ENCODE measurements at regions not wholly inside any gene's neighbourhood (a gene's known extent, or its start where the extent isn't known, plus 50 kb on each side); places are given as distances from the start of the nearest gene placed in this dataset.

GRCh38 chr3:109864452-109864851 is 527.1 kb upstream of the DPPA4 start:
- TF ChIP-seq, protein P1, sequence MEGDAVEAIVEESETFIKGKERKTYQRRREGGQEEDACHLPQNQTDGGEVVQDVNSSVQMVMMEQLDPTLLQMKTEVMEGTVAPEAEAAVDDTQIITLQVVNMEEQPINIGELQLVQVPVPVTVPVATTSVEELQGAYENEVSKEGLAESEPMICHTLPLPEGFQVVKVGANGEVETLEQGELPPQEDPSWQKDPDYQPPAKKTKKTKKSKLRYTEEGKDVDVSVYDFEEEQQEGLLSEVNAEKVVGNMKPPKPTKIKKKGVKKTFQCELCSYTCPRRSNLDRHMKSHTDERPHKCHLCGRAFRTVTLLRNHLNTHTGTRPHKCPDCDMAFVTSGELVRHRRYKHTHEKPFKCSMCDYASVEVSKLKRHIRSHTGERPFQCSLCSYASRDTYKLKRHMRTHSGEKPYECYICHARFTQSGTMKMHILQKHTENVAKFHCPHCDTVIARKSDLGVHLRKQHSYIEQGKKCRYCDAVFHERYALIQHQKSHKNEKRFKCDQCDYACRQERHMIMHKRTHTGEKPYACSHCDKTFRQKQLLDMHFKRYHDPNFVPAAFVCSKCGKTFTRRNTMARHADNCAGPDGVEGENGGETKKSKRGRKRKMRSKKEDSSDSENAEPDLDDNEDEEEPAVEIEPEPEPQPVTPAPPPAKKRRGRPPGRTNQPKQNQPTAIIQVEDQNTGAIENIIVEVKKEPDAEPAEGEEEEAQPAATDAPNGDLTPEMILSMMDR (IDR thresholded peaks at IDR 0.05; ENCODE audit: poor library complexity, severe bottlenecking): no peak
- TF ChIP-seq EZH2 (IDR thresholded peaks at IDR 0.05; ENCODE audit: borderline replicate concordance, insufficient read depth, low read length, poor library complexity, severe bottlenecking) (no peak), RAD21 (conservative IDR thresholded peaks at IDR 0.05) (no peak), POLR2AphosphoS5 (IDR thresholded peaks at IDR 0.05) (no peak), MXI1 (conservative IDR thresholded peaks at IDR 0.05; ENCODE audit: poor library complexity, severe bottlenecking) (no peak), EP300 (conservative IDR thresholded peaks at IDR 0.05; ENCODE audit: poor library complexity, severe bottlenecking) (no peak)
- TF ChIP-seq, protein P2, sequence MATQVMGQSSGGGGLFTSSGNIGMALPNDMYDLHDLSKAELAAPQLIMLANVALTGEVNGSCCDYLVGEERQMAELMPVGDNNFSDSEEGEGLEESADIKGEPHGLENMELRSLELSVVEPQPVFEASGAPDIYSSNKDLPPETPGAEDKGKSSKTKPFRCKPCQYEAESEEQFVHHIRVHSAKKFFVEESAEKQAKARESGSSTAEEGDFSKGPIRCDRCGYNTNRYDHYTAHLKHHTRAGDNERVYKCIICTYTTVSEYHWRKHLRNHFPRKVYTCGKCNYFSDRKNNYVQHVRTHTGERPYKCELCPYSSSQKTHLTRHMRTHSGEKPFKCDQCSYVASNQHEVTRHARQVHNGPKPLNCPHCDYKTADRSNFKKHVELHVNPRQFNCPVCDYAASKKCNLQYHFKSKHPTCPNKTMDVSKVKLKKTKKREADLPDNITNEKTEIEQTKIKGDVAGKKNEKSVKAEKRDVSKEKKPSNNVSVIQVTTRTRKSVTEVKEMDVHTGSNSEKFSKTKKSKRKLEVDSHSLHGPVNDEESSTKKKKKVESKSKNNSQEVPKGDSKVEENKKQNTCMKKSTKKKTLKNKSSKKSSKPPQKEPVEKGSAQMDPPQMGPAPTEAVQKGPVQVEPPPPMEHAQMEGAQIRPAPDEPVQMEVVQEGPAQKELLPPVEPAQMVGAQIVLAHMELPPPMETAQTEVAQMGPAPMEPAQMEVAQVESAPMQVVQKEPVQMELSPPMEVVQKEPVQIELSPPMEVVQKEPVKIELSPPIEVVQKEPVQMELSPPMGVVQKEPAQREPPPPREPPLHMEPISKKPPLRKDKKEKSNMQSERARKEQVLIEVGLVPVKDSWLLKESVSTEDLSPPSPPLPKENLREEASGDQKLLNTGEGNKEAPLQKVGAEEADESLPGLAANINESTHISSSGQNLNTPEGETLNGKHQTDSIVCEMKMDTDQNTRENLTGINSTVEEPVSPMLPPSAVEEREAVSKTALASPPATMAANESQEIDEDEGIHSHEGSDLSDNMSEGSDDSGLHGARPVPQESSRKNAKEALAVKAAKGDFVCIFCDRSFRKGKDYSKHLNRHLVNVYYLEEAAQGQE (IDR thresholded peaks at IDR 0.05; ENCODE audit: borderline replicate concordance): no peak
